GM06990 (cell line): ENCODE measurements at regions not wholly inside any gene's neighbourhood (a gene's known extent, or its start where the extent isn't known, plus 50 kb on each side); places are given as distances from the start of the nearest gene placed in this dataset.

Experiments
- DNase-seq: peaks from one replicate; pipeline ENCODE4 v3.0.0-alpha.2; 2011; ENCODE audit not compliant: insufficient read length; ENCODE audit errors: extremely low read depth
- H3K27me3 ChIP-seq: replicated peaks from 2 replicates; pipeline ENCODE4 v1.6.0; 2011; ENCODE audit warnings: low read length; ENCODE audit not compliant: control insufficient read depth, insufficient read depth
- H3K36me3 ChIP-seq: 2 replicates; pipeline ENCODE4 v1.5.1; 2011; ENCODE audit warnings: low read length; ENCODE audit not compliant: control insufficient read depth, insufficient read depth
- H3K4me3 ChIP-seq: replicated peaks from 2 replicates; pipeline ENCODE4 v1.5.1; 2011; ENCODE audit warnings: low read depth, mild to moderate bottlenecking, control low read depth, low read length
- CTCF ChIP-seq: IDR thresholded peaks from 2 replicates; pipeline ENCODE4 v1.5.1; 2011; ENCODE audit warnings: low read length, control low read depth, mild to moderate bottlenecking, inconsistent platforms; ENCODE audit not compliant: insufficient read depth, poor library complexity, severe bottlenecking

GRCh38 chr11:44408711-44409470, 99.0 kb upstream of the ALX4 start:
- H3K4me3 ChIP-seq, result no peak overlapping the region
- no peak for DNase-seq
- no peaks in the 10 kb centered on the region for H3K27me3 ChIP-seq
- TF ChIP-seq CTCF, result no peak
- no peaks in the 10 kb centered on the region for H3K36me3 ChIP-seq

- Histone ChIP-seq H3K27me3 (no peaks in the 10 kb centered on the region), H3K36me3 (no peaks in the 10 kb centered on the region), H3K4me3 (no peak overlapping the region)
- no peak for DNase-seq
- no peak for TF ChIP-seq CTCF
Observed at GRCh38 chr11:44409558-44410236, 99.8 kb upstream of the ALX4 start.

- no peak overlapping the region for H3K4me3 ChIP-seq
- no peak for TF ChIP-seq CTCF
- DNase-seq, result no peak
- no peaks in the 10 kb centered on the region; the same call in 1 of the 2 replicates for H3K27me3 ChIP-seq
- no peaks in the 10 kb centered on the region for H3K36me3 ChIP-seq
Observed at GRCh38 chr11:44416776-44417175, 106.8 kb upstream of the ALX4 start.

GRCh38 chr11:44417731-44418455, 108.0 kb upstream of the ALX4 start:
- TF ChIP-seq CTCF, result no peak
- DNase-seq, result no peak
- no peaks in the 10 kb centered on the region; the same call in 1 of the 2 replicates for H3K27me3 ChIP-seq
- H3K4me3 ChIP-seq, result no peak overlapping the region
- H3K36me3 ChIP-seq, result no peaks in the 10 kb centered on the region

- no peak for TF ChIP-seq CTCF
Observed at GRCh38 chr11:44418456-44418830, 108.5 kb upstream of the ALX4 start.

More at GRCh38 chr11:44418456-44418830, 108.5 kb upstream of the ALX4 start:
- no peak for DNase-seq
- Histone ChIP-seq H3K36me3 (no peaks in the 10 kb centered on the region), H3K4me3 (no peak overlapping the region), H3K27me3 (no peaks in the 10 kb centered on the region; the same call in 1 of the 2 replicates)
